Right atrium auricular region (tissue), 2 donors: ENCODE measurements at regions not wholly inside any gene's neighbourhood (a gene's known extent, or its start where the extent isn't known, plus 50 kb on each side); places are given as distances from the start of the nearest gene placed in this dataset.

Source experiments
- DNase-seq: peaks from one replicate; pipeline ENCODE4 v3.0.0-alpha.2; 2019; ENCODE audit warnings: low spot score
- H3K27ac ChIP-seq, 2 donors: fragments of 200-600 bp; sonication (generic); 1 replicate in 1 of 2; 2 replicates in 1 of 2; pipeline ENCODE4 v1.5.1; 2016 to 2019
- H3K27me3 ChIP-seq, 2 donors: fragments of 200-600 bp; sonication (generic); one replicate each; pipeline versions ENCODE4 v1.5.1 to v1.6.0; 2017 to 2019
- H3K36me3 ChIP-seq: fragments of 200-600 bp; sonication (generic); one replicate; pipeline ENCODE4 v1.5.1; 2016
- H3K4me1 ChIP-seq, 2 donors: fragments of 200-600 bp; sonication (generic); one replicate each; pipeline versions ENCODE4 v1.5.1 to v1.6.0; 2017 to 2019
- H3K4me3 ChIP-seq, 2 donors: fragments of 200-600 bp; sonication (generic); 1 replicate in 1 of 2; 2 replicates in 1 of 2; pipeline ENCODE4 v1.5.1; 2017 to 2019; ENCODE audit warnings: mild to moderate bottlenecking in 1 of 2, moderate library complexity in 1 of 2
- H3K9me3 ChIP-seq, 2 donors: fragments of 200-600 bp; sonication (generic); one replicate each; pipeline ENCODE4 v1.5.1; 2019
- CTCF ChIP-seq, 2 donors: fragments of 200-600 bp; sonication (generic); IDR thresholded peaks; one replicate each; pipeline ENCODE4 v1.5.1; 2019; ENCODE audit warnings: antibody characterized with exemption in 2 of 2

- TF ChIP-seq CTCF (IDR thresholded peaks at IDR 0.05) = no peak
- H3K9me3 ChIP-seq = no peaks in the 10 kb centered on the region
- no peaks in the 10 kb centered on the region for H3K4me1 ChIP-seq
- no peak for DNase-seq
- H3K27ac ChIP-seq = no peak overlapping the region
- no peaks in the 10 kb centered on the region for H3K27me3 ChIP-seq
- no peak overlapping the region for H3K4me3 ChIP-seq
- H3K36me3 ChIP-seq = no peaks in the 10 kb centered on the region
Measured at GRCh38 chr7:17070231-17070708, 188.5 kb upstream of the AGR3 start.

GRCh38 chr7:17071866-17072265, 190.1 kb upstream of the AGR3 start:
- no peak overlapping the region for H3K4me3 ChIP-seq
- TF ChIP-seq CTCF (IDR thresholded peaks at IDR 0.05) = no peak

GRCh38 chr7:17075601-17076255, 193.9 kb upstream of the AGR3 start:
- no peak for DNase-seq
- H3K4me3 ChIP-seq = no peak overlapping the region
- H3K27ac ChIP-seq = no peak overlapping the region
- H3K9me3 ChIP-seq = peaks cover 0 to 3% of the 10 kb centered on the region in 2 donors
- no peaks in the 10 kb centered on the region for H3K36me3 ChIP-seq
- no peak for TF ChIP-seq CTCF (IDR thresholded peaks at IDR 0.05)
- H3K4me1 ChIP-seq = no peaks in the 10 kb centered on the region
- H3K27me3 ChIP-seq = no peaks in the 10 kb centered on the region

More at GRCh38 chr7:17071866-17072265, 190.1 kb upstream of the AGR3 start:
- Histone ChIP-seq H3K4me1 (no peaks in the 10 kb centered on the region), H3K27me3 (no peaks in the 10 kb centered on the region), H3K9me3 (no peaks in the 10 kb centered on the region), H3K36me3 (no peaks in the 10 kb centered on the region), H3K27ac (no peak overlapping the region)
- DNase-seq = no peak

GRCh38 chr7:17078298-17078697, 196.5 kb upstream of the AGR3 start:
- H3K4me3 ChIP-seq = no peak overlapping the region
- TF ChIP-seq CTCF (IDR thresholded peaks at IDR 0.05) = no peak
- H3K27me3 ChIP-seq = no peaks in the 10 kb centered on the region

GRCh38 chr7:17083392-17084165, 201.8 kb upstream of the AGR3 start:
- Histone ChIP-seq H3K9me3 (peaks cover 0 to 8% of the 10 kb centered on the region in 2 donors), H3K36me3 (no peaks in the 10 kb centered on the region), H3K27ac (no peak overlapping the region), H3K4me1 (no peaks in the 10 kb centered on the region), H3K27me3 (no peaks in the 10 kb centered on the region), H3K4me3 (no peak overlapping the region)
- TF ChIP-seq CTCF (IDR thresholded peaks at IDR 0.05) = no peak
- no peak for DNase-seq

More at GRCh38 chr7:17078298-17078697, 196.5 kb upstream of the AGR3 start:
- peaks cover 0 to 8% of the 10 kb centered on the region in 2 donors for H3K9me3 ChIP-seq
- no peaks in the 10 kb centered on the region for H3K4me1 ChIP-seq
- no peak for DNase-seq
- no peaks in the 10 kb centered on the region for H3K36me3 ChIP-seq
- no peak overlapping the region for H3K27ac ChIP-seq
